IMR-90 (cell line): ENCODE measurements at regions not wholly inside any gene's neighbourhood (a gene's known extent, or its start where the extent isn't known, plus 50 kb on each side); places are given as distances from the start of the nearest gene placed in this dataset.

Source experiments
- CEBPB ChIP-seq: IDR thresholded peaks from 2 replicates; pipeline ENCODE4 v1.6.1; 2012; ENCODE audit warnings: low read depth, low read length, improper control_type of control experiment
- MXI1 ChIP-seq: IDR thresholded peaks from 2 replicates; pipeline ENCODE4 v1.6.1; 2012; ENCODE audit warnings: low read depth, mild to moderate bottlenecking, low read length, moderate library complexity, borderline replicate concordance
- POLR2A ChIP-seq: IDR thresholded peaks from 2 replicates; pipeline ENCODE4 v1.6.1; 2012; ENCODE audit warnings: mild to moderate bottlenecking, low read depth, low read length
- RAD21 ChIP-seq: IDR thresholded peaks from 2 replicates; pipeline ENCODE4 v1.6.1; 2012; ENCODE audit warnings: low read length, improper control_type of control experiment
- SMC3 ChIP-seq: fragments of 150-350 bp; IDR thresholded peaks from 2 replicates; pipeline ENCODE4 v1.6.1; 2016; ENCODE audit warnings: low read depth, mild to moderate bottlenecking, antibody characterized with exemption, low read length, moderate library complexity
- TF ChIP-seq, protein P1 (sequence below): conservative IDR thresholded peaks from 2 replicates; pipeline ENCODE4 v1.5.1; 2012; ENCODE audit warnings: mild to moderate bottlenecking, low read depth, low read length, improper control_type of control experiment
- TF ChIP-seq, protein P2 (sequence below): fragments of 150-350 bp; IDR thresholded peaks from 2 replicates; pipeline ENCODE4 v1.6.1; 2017; ENCODE audit warnings: mild to moderate bottlenecking, antibody characterized with exemption, low read length, low read depth

DNA sequence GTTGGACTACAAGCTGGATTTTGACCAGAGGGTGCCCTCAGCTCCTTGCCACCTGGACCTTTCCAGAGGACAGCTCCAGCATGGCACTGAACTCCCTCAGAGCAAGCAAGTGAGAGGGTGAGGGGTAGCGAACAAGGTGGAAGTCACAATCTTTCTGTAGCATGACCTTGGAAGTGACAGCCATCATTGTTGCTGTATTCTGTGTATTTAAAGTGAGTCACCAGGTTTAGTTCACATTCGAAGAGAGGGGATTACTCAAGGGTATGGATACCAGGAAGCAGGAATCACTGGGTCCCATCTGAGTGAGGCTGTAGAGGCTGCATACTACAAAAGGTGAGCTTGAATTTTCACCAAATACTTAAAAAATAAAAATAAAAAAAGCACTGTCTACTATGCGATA is 280.0 kb upstream of the SPTLC3 start:
- no peak for TF ChIP-seq POLR2A
- TF ChIP-seq, protein P1, sequence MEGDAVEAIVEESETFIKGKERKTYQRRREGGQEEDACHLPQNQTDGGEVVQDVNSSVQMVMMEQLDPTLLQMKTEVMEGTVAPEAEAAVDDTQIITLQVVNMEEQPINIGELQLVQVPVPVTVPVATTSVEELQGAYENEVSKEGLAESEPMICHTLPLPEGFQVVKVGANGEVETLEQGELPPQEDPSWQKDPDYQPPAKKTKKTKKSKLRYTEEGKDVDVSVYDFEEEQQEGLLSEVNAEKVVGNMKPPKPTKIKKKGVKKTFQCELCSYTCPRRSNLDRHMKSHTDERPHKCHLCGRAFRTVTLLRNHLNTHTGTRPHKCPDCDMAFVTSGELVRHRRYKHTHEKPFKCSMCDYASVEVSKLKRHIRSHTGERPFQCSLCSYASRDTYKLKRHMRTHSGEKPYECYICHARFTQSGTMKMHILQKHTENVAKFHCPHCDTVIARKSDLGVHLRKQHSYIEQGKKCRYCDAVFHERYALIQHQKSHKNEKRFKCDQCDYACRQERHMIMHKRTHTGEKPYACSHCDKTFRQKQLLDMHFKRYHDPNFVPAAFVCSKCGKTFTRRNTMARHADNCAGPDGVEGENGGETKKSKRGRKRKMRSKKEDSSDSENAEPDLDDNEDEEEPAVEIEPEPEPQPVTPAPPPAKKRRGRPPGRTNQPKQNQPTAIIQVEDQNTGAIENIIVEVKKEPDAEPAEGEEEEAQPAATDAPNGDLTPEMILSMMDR = no peak
- TF ChIP-seq MXI1 = no peak
- TF ChIP-seq, protein P2, sequence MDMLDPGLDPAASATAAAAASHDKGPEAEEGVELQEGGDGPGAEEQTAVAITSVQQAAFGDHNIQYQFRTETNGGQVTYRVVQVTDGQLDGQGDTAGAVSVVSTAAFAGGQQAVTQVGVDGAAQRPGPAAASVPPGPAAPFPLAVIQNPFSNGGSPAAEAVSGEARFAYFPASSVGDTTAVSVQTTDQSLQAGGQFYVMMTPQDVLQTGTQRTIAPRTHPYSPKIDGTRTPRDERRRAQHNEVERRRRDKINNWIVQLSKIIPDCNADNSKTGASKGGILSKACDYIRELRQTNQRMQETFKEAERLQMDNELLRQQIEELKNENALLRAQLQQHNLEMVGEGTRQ = no peak
- no peak for TF ChIP-seq RAD21
- TF ChIP-seq CEBPB = no peak
- no peak for TF ChIP-seq SMC3
